IMR-90 (cell line): ENCODE measurements at regions not wholly inside any gene's neighbourhood (a gene's known extent, or its start where the extent isn't known, plus 50 kb on each side); places are given as distances from the start of the nearest gene placed in this dataset.

ENCODE experiments used
- ATAC-seq: fragments of 200-7000 bp; cut with Tn5 transposase; 2 replicates; pipeline ENCODE4 v1.9.1; 2020; ENCODE audit warnings: low read depth, mild to moderate bottlenecking, moderate library complexity
- BruUV-seq: library from RNA; stranded (reverse); fragments of 400-500 nt; replicated peaks from 2 replicates; lab custom pipeline; 2021; lab: Mats Ljungman, UMichigan
- CTCF ChIA-PET: fragments of 300-600 bp; formaldehyde crosslinking; extraction: SDS; loops from one replicate; lab custom pipeline; 2021; ENCODE audit warnings: antibody characterized with exemption; lab: Yijun Ruan, JAX
- POLR2A ChIA-PET: fragments of 300-600 bp; sonication (Branson Sonifier 250); formaldehyde crosslinking; loops from one replicate; lab custom pipeline; 2022; ENCODE audit warnings: antibody characterized with exemption; ENCODE audit not compliant: unreplicated experiment; lab: Charles Lee
- DNase-seq: peaks from one replicate; pipeline ENCODE4 v3.0.0; 2013
- H2AFZ ChIP-seq: replicated peaks from 2 replicates; pipeline ENCODE3; 2013; ENCODE audit warnings: low read length, mild to moderate bottlenecking; ENCODE audit not compliant: poor library complexity
- H2AK5ac ChIP-seq: 2 replicates; pipeline ENCODE4 v1.6.1; 2013; ENCODE audit warnings: low read depth, low read length, inconsistent platforms
- H2AK9ac ChIP-seq: replicated peaks from 2 replicates; pipeline ENCODE3; 2013; ENCODE audit warnings: mild to moderate bottlenecking, low read depth, low read length, moderate library complexity; ENCODE audit not compliant: poor library complexity
- H2BK120ac ChIP-seq: 2 replicates; pipeline ENCODE4 v1.6.1; 2013; ENCODE audit warnings: low read depth, low read length, inconsistent platforms
- H2BK15ac ChIP-seq: 3 replicates; pipeline ENCODE4 v1.6.1; 2013; ENCODE audit warnings: low read depth, low read length, inconsistent platforms
- H2BK20ac ChIP-seq: 2 replicates; pipeline ENCODE4 v1.6.1; 2013; ENCODE audit warnings: low read depth, mild to moderate bottlenecking, inconsistent platforms, low read length, moderate library complexity
- H2BK5ac ChIP-seq: 2 replicates; pipeline ENCODE4 v1.6.1; 2013; ENCODE audit warnings: mild to moderate bottlenecking, low read depth, low read length, inconsistent platforms; ENCODE audit not compliant: poor library complexity, severe bottlenecking
- H3K14ac ChIP-seq: replicated peaks from 2 replicates; pipeline ENCODE4 v1.6.1; 2013; ENCODE audit warnings: low read depth, low read length, inconsistent platforms
- H3K18ac ChIP-seq: 2 replicates; pipeline ENCODE4 v1.6.1; 2013; ENCODE audit warnings: low read depth, low read length, control low read depth
- H3K23ac ChIP-seq: 2 replicates; pipeline ENCODE4 v1.6.1; 2013; ENCODE audit warnings: low read depth, low read length, inconsistent platforms
- H3K27ac ChIP-seq: 2 replicates; pipeline ENCODE4 v1.5.1; 2013; ENCODE audit warnings: mild to moderate bottlenecking, control low read depth, low read length; ENCODE audit not compliant: insufficient read depth
- H3K27me3 ChIP-seq: 2 replicates; pipeline ENCODE4 v1.6.1; 2013; ENCODE audit warnings: low read length; ENCODE audit not compliant: control insufficient read depth, insufficient read depth
- H3K36me3 ChIP-seq: 2 replicates; pipeline ENCODE4 v1.6.1; 2013; ENCODE audit warnings: low read length, mixed read lengths; ENCODE audit not compliant: control insufficient read depth, insufficient read depth
- H3K4ac ChIP-seq: 2 replicates; pipeline ENCODE4 v1.6.1; 2013; ENCODE audit warnings: low read depth, low read length, inconsistent platforms
- H3K4me1 ChIP-seq: 2 replicates; pipeline ENCODE4 v1.6.1; 2013; ENCODE audit warnings: low read length, mixed read lengths; ENCODE audit not compliant: control insufficient read depth, insufficient read depth
- H3K4me2 ChIP-seq: 2 replicates; pipeline ENCODE4 v1.6.1; 2013; ENCODE audit warnings: low read depth, mild to moderate bottlenecking, control low read depth, low read length, moderate library complexity
- H3K4me3 ChIP-seq: 2 replicates; pipeline ENCODE4 v1.5.1; 2013; ENCODE audit warnings: low read depth, mild to moderate bottlenecking, control low read depth, low read length, moderate library complexity; ENCODE audit not compliant: insufficient read depth
- H3K56ac ChIP-seq: 2 replicates; pipeline ENCODE4 v1.6.1; 2013; ENCODE audit warnings: low read length, inconsistent platforms; ENCODE audit not compliant: insufficient read depth; ENCODE audit errors: extremely low read depth
- H3K79me1 ChIP-seq, 2 experiments: 2 replicates each; pipeline ENCODE4 v1.6.1; 2013; ENCODE audit warnings: low read length in 2 of 2, inconsistent platforms in 1 of 2, low read depth in 1 of 2
- H3K9ac ChIP-seq: 2 replicates; pipeline ENCODE4 v1.6.1; 2013; ENCODE audit warnings: low read depth, low read length, control low read depth
- H3K9me1 ChIP-seq: 2 replicates; pipeline ENCODE4 v1.6.1; 2013; ENCODE audit warnings: low read length, inconsistent platforms; ENCODE audit not compliant: insufficient read depth
- H3K9me3 ChIP-seq: 2 replicates; pipeline ENCODE4 v1.6.1; 2013; ENCODE audit warnings: low read length; ENCODE audit not compliant: control insufficient read depth, insufficient read depth
- H4K20me1 ChIP-seq: 2 replicates; pipeline ENCODE4 v1.6.1; 2013; ENCODE audit warnings: low read length, inconsistent platforms; ENCODE audit not compliant: insufficient read depth
- H4K5ac ChIP-seq: 2 replicates; pipeline ENCODE4 v1.6.1; 2013; ENCODE audit warnings: mild to moderate bottlenecking, low read depth, low read length, control low read depth
- H4K8ac ChIP-seq, 2 experiments: 2 replicates each; pipeline ENCODE4 v1.6.1; 2013; ENCODE audit warnings: low read depth in 2 of 2, low read length in 2 of 2, control low read depth in 1 of 2, inconsistent platforms in 1 of 2
- H4K91ac ChIP-seq: 2 replicates; pipeline ENCODE4 v1.6.1; 2013; ENCODE audit warnings: low read depth, low read length, inconsistent platforms; ENCODE audit not compliant: insufficient read depth
- CEBPB ChIP-seq: IDR thresholded peaks from 2 replicates; pipeline ENCODE4 v1.6.1; 2012; ENCODE audit warnings: low read depth, low read length, improper control_type of control experiment
- CHD1 ChIP-seq: IDR thresholded peaks from 2 replicates; pipeline ENCODE4 v1.6.1; 2012; ENCODE audit warnings: low read depth, low read length, improper control_type of control experiment
- MAFK ChIP-seq: IDR thresholded peaks from 2 replicates; pipeline ENCODE4 v1.6.1; 2012; ENCODE audit warnings: low read depth, low read length, improper control_type of control experiment
- MAZ ChIP-seq: IDR thresholded peaks from 2 replicates; pipeline ENCODE4 v1.6.1; 2012; ENCODE audit warnings: low read depth, mild to moderate bottlenecking, low read length, improper control_type of control experiment, moderate library complexity, borderline replicate concordance
- MXI1 ChIP-seq: IDR thresholded peaks from 2 replicates; pipeline ENCODE4 v1.6.1; 2012; ENCODE audit warnings: low read depth, mild to moderate bottlenecking, low read length, moderate library complexity, borderline replicate concordance
- NFE2L2 ChIP-seq: fragments of 150-350 bp; IDR thresholded peaks from 2 replicates; pipeline ENCODE4 v1.6.1; 2016; ENCODE audit warnings: low read depth, mild to moderate bottlenecking, low read length
- POLR2A ChIP-seq: IDR thresholded peaks from 2 replicates; pipeline ENCODE4 v1.6.1; 2012; ENCODE audit warnings: mild to moderate bottlenecking, low read depth, low read length
- RCOR1 ChIP-seq: IDR thresholded peaks from 2 replicates; pipeline ENCODE4 v1.6.1; 2012; ENCODE audit warnings: mild to moderate bottlenecking, low read length, improper control_type of control experiment; ENCODE audit not compliant: insufficient replicate concordance
- RFX5 ChIP-seq: IDR thresholded peaks from 2 replicates; pipeline ENCODE4 v1.8.0; 2012; ENCODE audit warnings: low read depth, mild to moderate bottlenecking, low read length, moderate library complexity
- WGBS, 2 experiments: methylation state at CpG; one replicate each; pipeline versions ENCODE4 v1.1.5 to v1.1.7; 2013; ENCODE audit warnings: missing lambda C conversion rate in 2 of 2; ENCODE audit not compliant: insufficient read length in 1 of 2; ENCODE audit errors: extremely low coverage in 2 of 2; 5-methylcytosine and 5-hydroxymethylcytosine counted together
- dilution Hi-C: fragments of 300-500 bp; cut with HindIII; formaldehyde crosslinking; loops from one replicate; pipeline ENCODE4 v1.14.3; 2018; ENCODE audit warnings: low sequenced_read_pairs; ENCODE audit not compliant: unreplicated experiment
- in situ Hi-C: fragments of 300-500 bp; cut with MboI; formaldehyde crosslinking; loops from 3 replicates; pipeline ENCODE4 v1.14.3; 2019; ENCODE audit warnings: low sequenced_read_pairs, inconsistent platforms, mixed read lengths
- intact Hi-C: fragments of 100-400 bp; cut with micrococcal nuclease; formaldehyde crosslinking; loops from 2 replicates; pipeline ENCODE4 v1.10.0; 2022
- TF ChIP-seq, protein P1 (sequence below): fragments of 150-350 bp; IDR thresholded peaks from 2 replicates; pipeline ENCODE4 v1.6.1; 2016; ENCODE audit warnings: low read depth, mild to moderate bottlenecking, low read length, moderate library complexity, borderline replicate concordance
- TF ChIP-seq, protein P2 (sequence below): conservative IDR thresholded peaks from 2 replicates; pipeline ENCODE4 v1.5.1; 2012; ENCODE audit warnings: mild to moderate bottlenecking, low read depth, low read length, improper control_type of control experiment

DNA sequence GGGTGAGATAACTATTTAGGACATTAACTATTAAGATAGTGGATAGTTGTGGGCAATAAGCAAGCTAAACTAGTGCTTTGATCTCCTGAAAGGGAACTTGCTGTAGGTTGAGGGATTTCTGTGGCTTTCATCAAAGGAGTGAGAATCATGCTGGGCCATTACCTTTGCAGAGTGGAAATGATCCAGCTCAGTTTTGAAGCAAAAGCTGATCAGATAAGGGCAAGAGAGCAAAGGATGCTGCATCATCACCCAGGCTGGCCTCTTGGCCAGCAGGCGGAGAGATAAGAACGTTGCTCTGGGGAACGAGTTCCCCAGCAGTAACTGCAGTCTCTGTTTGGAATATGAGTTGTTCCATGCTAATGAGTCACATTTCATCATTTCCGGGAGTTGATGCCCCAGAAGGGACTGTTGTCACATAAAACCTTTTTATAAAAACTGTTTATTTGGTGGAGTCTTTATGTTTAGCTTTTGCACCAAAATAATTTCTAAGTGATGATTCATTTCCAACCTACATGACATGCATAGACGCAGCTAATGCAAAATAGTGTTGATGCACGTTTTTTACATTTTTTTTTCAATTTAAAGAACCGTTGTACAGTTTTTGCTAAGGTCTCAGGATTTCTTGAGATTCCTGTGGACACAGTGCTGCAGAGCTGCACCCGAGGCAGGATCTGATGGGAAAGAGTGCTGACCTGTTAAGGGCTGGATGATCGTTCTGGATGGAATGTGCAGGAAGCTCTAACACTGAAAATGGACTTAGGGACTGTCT is 99.3 kb downstream of the ACTBL2 start (continued):
- TF ChIP-seq RCOR1, result peak; percentile 13
- peak; percentile 76 for TF ChIP-seq MAFK

DNA sequence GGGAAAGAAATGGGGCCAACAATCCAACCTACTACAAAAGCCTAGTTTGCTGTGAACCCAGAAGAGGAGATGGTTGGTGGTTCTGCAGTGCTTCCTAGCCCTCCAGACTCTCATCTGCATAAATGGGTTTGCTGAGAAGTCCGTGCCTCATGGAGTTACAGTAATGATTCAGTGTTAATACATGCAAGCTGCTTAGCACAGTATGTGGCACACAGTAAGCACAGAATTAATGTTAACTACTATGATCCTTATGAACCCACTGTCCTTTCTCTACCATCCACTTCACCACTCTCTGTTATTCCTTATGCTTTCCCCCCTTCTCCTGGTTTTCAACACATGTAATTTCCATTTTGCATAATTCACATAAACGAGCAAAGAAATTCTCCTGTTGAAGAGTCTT is 100.0 kb downstream of the ACTBL2 start:
- ChIA-PET CTCF (interaction anchor here (0.7 to 1.7 kb wide), 2 partner anchors 60 to 116 kb away, joined by 3 to 11 read pairs; no protein-coding TSS in a partner anchor), POLR2A (interaction anchor here (1.1 kb wide), 1 partner anchor 66 kb away, joined by 7 read pairs; no protein-coding TSS in a partner anchor)
- peak overlapping the region; percentile 85 for H2BK15ac ChIP-seq
- in situ Hi-C loops, result no loop called here
- H2AK5ac ChIP-seq, result peak overlapping the region; percentile 99
- peak overlapping the region; percentile 94 for H3K27ac ChIP-seq
- intact Hi-C loops, result loop anchor here (1.0 to 5.0 kb wide), 5 partner anchors 55 to 1078 kb away; partner anchors contain the start of gene PLK2
- no peak overlapping the region for H3K4me3 ChIP-seq
- H2BK5ac ChIP-seq, result peak overlapping the region; percentile 91
- peak overlapping the region; percentile 97 for H3K18ac ChIP-seq
- no peak overlapping the region for H3K4me2 ChIP-seq
- H4K5ac ChIP-seq, result peak overlapping the region; percentile 88
- H3K9ac ChIP-seq, result peak overlapping the region; percentile 55
- H2BK20ac ChIP-seq, result peak overlapping the region; percentile 99
- H4K20me1 ChIP-seq, result no peaks in the 10 kb centered on the region; the same call in 1 of the 2 replicates
- peak overlapping the region; percentile 98 for H2BK120ac ChIP-seq
- H3K4ac ChIP-seq, result peak overlapping the region; percentile 97
- H3K27me3 ChIP-seq, result no peaks in the 10 kb centered on the region
- no peaks in the 10 kb centered on the region for H3K36me3 ChIP-seq
- H3K56ac ChIP-seq, result peak overlapping the region; percentile 95
- ATAC-seq, result no peak
- peaks cover 18% of the 10 kb centered on the region for H3K9me1 ChIP-seq
- peak overlapping the region; percentile 18 for H2AK9ac ChIP-seq
- H4K8ac ChIP-seq, result peak overlapping the region; percentile 89 to 95
- H3K79me1 ChIP-seq, result no peaks in the 10 kb centered on the region
- peak overlapping the region; percentile 81 for H3K23ac ChIP-seq
- WGBS, 2 experiments, result no CpG with 5 or more reads among the region's 2 CpGs
- no peaks in the 10 kb centered on the region for H3K9me3 ChIP-seq
- dilution Hi-C loops, result no loop called here
- no TSS peak for BruUV-seq
- H2AFZ ChIP-seq, result peak overlapping the region; percentile 60
- peaks cover 8% of the 10 kb centered on the region for H3K4me1 ChIP-seq
- peak overlapping the region; percentile 92 for H4K91ac ChIP-seq
- DNase-seq, result no peak
- H3K14ac ChIP-seq, result peak overlapping the region; percentile 93
- TF ChIP-seq MAZ (no peak), CEBPB (no peak), MXI1 (no peak), MAFK (no peak), RCOR1 (no peak), CHD1 (no peak), NFE2L2 (no peak), RFX5 (no peak), POLR2A (no peak)
- TF ChIP-seq, protein P1, sequence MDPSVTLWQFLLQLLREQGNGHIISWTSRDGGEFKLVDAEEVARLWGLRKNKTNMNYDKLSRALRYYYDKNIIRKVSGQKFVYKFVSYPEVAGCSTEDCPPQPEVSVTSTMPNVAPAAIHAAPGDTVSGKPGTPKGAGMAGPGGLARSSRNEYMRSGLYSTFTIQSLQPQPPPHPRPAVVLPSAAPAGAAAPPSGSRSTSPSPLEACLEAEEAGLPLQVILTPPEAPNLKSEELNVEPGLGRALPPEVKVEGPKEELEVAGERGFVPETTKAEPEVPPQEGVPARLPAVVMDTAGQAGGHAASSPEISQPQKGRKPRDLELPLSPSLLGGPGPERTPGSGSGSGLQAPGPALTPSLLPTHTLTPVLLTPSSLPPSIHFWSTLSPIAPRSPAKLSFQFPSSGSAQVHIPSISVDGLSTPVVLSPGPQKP, result no peak
- TF ChIP-seq, protein P2, sequence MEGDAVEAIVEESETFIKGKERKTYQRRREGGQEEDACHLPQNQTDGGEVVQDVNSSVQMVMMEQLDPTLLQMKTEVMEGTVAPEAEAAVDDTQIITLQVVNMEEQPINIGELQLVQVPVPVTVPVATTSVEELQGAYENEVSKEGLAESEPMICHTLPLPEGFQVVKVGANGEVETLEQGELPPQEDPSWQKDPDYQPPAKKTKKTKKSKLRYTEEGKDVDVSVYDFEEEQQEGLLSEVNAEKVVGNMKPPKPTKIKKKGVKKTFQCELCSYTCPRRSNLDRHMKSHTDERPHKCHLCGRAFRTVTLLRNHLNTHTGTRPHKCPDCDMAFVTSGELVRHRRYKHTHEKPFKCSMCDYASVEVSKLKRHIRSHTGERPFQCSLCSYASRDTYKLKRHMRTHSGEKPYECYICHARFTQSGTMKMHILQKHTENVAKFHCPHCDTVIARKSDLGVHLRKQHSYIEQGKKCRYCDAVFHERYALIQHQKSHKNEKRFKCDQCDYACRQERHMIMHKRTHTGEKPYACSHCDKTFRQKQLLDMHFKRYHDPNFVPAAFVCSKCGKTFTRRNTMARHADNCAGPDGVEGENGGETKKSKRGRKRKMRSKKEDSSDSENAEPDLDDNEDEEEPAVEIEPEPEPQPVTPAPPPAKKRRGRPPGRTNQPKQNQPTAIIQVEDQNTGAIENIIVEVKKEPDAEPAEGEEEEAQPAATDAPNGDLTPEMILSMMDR, result no peak
